B cell (primary cell): ENCODE measurements at regions not wholly inside any gene's neighbourhood (a gene's known extent, or its start where the extent isn't known, plus 50 kb on each side); places are given as distances from the start of the nearest gene placed in this dataset.

Experiments
- CTCF ChIP-seq: fragments of 200-600 bp; IDR thresholded peaks from one replicate; pipeline ENCODE4 v1.8.0; 2022; ENCODE audit warnings: antibody characterized with exemption, mild to moderate bottlenecking
- EZH2 ChIP-seq: IDR thresholded peaks from 2 replicates; pipeline ENCODE4 v1.6.1; 2012; ENCODE audit warnings: borderline replicate concordance, low read depth, mild to moderate bottlenecking, moderate library complexity, low read length; ENCODE audit not compliant: insufficient read depth, poor library complexity, severe bottlenecking

DNA sequence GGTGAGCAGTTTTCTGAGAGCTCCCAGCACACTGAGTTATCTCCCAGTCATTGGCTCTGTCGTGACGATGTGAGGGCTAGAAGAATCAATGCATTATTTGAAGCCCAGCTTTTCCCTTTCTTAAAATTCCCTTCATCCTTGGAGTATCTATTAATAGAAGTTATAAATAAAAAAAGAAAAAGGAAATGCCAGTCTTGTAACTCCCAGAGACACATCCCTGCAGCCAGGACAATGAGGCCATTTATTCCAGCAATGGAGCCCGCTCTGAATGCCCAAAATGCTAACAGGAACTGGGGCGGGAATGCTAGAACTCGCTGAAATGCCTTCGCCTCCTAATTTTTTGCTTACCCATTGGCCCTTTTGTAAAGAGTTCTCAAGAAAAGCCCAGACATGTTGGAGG lies 305.8 kb downstream of the TFAP2C start:
- TF ChIP-seq CTCF (no peak), EZH2 (no peak)
